Stimulated activated CD4-positive, alpha-beta T cell treated with anti-CD3 and anti-CD28 coated beads, Interleukin-2, amount 100 ng/mL, for 48 hours (primary cell): ENCODE measurements at regions not wholly inside any gene's neighbourhood (a gene's known extent, or its start where the extent isn't known, plus 50 kb on each side); places are given as distances from the start of the nearest gene placed in this dataset.

Source experiments
- DNase-seq, 2 donors: peaks; one replicate each; pipeline ENCODE4 v3.0.0-alpha.2; 2020

DNA sequence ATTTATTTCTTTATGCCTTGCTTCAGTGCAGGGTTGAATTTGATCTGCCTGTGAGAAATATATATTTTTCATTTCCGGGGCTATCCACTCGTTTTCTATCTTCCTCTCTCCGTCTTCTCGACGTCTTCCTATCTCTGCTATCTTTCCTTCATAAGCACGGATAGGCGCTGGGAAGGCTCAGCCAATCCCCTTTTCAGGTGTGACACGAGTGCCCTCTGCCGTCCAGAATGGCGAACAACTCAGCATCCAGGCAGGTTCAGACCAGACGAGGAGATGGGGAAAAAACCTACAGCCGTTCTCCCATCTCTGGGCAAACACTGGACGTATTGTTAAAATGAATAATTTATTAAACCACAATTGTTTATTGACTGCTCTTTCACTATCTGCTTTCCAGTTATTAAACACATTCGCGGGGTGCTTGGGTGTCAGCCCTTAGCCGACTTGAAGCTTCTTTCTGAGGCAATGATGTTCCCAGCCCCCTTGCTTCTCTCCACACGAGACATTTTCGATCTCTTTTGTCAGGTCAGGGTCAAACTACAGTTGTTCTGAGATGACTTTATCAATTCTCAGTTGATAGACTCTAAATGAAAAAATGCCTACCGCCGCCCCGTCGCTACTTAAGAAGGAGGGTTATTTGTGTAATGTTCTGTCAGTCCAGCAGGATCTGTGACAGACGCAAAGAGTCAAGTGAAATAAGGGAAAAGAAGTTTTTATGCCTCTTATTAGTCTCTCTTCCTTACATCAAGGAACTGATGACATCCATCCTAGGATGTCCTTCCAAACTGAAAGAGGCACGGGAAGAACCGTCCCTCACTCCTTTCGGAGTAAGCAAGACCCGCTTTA lies 96.3 kb upstream of the NOCT start:
- DNase-seq: peak in 1 of 2 donors; percentile 61

- DNase-seq: no peak
These were observed 97.3 kb upstream of the NOCT start for GRCh38 chr4:138918169-138918869.

- no peak for DNase-seq
These were observed 98.8 kb upstream of the NOCT start for GRCh38 chr4:138916763-138917162.

- no peak for DNase-seq
These were observed 99.8 kb upstream of the NOCT start for GRCh38 chr4:138915756-138916155.

DNA sequence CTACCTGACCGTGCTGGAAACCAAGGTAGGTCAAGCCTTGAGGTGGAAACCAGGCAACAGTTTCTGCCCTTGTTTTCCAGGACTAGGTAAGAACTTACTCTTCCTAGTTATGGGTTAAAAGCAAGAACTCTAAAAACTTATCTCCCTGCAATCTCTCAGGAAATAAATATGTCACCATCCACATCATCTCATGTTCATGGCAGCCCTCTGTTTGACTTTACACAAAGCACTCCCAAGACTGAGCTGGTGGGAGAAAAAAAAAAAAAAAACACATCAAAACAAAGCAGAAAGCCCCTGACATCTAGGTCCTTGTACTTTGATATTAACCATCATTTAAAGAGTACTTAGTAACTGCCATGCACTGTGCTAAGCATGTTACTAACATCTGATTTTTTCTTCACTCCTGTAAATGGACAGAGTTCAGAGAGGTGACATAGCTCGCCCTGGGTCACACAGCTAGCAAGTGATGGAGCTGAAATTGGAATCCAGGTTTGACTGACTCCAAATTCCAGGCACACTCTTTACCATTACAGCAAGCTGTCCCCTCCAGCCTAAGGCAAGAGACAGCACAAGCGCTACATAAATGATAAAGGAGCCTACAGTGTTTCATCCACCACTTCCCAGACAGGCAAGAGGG lies 102.8 kb upstream of the NOCT start:
- DNase-seq: no peak

DNA sequence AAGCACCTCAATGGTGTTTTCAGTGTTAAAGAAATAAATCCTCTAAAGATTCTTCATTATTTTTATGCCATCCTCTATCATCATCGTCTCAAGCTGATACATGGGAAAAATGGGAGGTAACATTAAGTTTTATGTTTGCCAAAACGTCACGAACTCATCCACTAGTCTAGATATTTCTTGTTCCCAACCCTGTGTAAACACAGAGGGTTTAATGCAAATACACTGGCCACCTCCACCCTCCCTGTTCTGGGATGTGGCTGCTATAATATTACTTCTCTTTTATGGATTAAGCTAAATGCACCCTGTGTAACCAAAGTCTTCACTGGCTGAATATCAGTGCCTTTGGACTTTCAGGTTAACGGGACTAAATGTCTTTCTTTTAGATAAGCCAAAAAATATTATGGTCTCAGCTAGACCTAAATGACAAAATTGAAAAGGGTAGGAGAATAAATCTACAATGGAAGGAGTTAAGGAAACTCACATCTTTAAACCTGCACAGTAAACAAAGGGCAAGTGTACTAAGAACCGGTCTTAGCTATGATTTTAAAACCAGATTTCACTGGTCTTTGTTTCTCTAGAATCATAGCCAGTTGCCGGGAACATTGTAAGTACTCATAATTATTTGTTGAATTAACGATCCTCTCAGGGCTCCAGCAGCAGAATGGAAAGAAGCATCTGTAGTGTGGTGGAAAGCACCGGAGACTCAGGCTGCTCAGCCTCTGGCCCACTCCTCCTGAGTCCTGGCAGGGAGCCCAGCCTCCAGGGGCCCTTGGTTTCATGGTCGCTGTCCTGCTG lies 103.5 kb upstream of the NOCT start:
- no peak for DNase-seq

DNA sequence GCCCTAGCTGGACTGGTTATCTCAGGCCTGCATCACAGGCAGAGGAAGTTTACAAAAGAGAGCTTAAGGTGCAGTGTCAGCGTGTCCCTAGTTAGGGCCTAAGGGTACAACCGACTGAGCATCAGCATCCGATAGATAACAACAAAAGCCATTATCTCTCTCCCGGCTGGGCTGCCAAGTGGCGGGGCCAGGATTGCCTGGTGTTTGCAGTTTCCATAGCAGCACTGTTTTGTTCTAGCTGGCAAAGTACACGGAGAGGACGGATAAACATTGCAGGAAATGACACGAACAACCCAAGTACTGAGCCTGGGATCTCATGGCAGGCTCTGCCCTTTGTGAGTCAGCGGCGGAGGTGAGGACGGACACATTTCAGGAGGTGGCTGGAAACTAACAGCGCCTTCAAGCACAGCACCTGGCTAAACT lies 104.7 kb upstream of the NOCT start:
- DNase-seq: no peak

DNA sequence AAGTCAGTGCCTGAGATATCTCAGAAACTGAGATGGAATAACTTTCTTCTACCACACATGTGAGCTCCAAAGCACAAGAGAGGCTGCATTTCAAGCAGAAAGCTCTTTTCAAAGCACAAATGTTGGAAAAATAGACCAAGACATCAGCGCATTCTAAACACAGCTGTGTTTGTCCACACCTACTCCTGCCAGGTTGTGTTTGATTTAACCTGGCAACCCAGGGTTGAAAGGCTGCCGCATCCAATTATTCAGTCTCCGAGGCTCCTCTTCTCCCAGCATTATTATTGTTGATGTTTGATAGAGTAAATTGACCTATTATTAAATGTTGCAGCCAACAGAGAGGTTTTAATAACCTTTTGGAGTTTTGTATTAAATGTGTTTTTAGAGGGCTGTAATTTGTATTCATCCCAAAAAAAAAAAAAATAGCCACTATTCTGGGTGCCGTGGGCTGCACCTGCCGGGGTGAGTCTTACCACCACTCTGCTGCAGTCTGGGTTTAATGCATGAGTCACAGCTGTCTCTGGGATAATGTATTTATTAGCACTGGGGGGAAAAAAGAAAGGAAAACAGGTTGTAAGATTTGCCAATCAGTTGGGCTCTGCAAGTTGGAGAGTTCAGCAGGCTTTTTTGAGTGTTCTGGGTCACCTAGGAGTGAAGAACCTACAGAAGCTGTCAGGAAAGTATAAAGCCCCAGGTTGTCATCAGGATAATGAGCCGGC lies 105.2 kb upstream of the NOCT start:
- no peak for DNase-seq

DNA sequence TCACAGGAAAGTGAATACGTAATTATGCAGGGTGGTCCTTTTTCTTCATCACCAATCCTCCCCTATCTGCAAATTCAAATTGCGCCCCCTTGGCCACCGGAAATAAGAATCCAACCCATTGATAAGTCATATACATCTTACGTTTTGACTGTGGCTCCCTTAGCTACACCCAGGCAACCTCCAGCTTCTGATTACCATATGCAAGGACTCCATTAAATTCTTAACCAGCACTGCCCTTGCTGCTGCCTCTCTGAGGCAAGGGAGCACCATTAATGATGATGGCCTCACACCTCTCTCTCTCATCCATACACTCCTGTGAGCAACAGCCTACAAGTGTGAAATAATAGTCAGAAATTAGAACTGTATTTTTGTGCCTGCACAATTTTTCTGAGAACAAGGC lies 106.0 kb upstream of the NOCT start:
- DNase-seq: no peak

DNA sequence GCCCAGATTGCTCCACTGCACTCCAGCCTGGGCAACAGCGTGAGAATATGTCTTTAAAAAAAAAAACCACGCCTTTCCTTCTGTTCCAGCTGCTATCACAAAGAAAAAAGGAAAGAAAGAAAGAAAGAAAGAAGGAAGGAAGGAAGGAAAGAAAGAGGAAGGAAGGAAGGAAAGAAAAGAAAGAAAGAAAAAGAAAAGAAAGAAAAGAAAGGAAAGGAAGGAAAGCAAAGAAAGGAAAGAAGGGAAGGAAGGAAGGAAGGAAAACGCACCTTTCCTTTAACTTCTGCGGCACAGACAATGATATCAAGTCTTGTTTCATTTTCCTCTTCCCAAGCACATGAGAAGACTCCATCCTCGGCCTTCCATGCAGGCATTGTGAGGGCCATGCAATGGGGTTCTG lies 107.4 kb upstream of the NOCT start:
- no peak for DNase-seq

GRCh38 chr4:138907174-138907573 lies 108.4 kb upstream of the NOCT start:
- no peak for DNase-seq

DNA sequence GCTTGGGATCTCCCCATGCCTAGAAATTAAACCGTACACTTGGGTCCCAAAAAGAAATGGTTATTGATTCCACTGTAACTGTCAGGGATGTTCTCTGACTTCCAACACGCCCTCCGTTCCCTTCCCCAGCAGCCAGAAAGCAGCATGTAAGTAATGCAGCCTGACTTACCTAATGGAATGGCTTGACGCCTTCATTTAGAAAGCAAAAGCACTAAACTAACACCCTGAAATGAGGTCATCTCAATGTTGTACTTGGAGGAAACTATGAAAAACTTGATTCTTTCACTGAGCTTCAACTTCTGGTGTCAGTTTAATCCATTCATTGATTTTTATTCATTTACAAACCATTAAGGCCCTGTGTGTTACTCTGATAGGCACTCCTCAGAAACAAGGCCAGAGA lies 110.8 kb upstream of the NOCT start:
- DNase-seq: no peak

GRCh38 chr4:138903185-138903584 lies 112.4 kb upstream of the NOCT start:
- no peak for DNase-seq

GRCh38 chr4:138902705-138903104 lies 112.9 kb upstream of the NOCT start:
- DNase-seq: no peak

- no peak for DNase-seq
These were observed 114.4 kb upstream of the NOCT start for GRCh38 chr4:138901177-138901576.

GRCh38 chr4:138899999-138900398 lies 115.6 kb upstream of the NOCT start:
- DNase-seq: no peak

DNA sequence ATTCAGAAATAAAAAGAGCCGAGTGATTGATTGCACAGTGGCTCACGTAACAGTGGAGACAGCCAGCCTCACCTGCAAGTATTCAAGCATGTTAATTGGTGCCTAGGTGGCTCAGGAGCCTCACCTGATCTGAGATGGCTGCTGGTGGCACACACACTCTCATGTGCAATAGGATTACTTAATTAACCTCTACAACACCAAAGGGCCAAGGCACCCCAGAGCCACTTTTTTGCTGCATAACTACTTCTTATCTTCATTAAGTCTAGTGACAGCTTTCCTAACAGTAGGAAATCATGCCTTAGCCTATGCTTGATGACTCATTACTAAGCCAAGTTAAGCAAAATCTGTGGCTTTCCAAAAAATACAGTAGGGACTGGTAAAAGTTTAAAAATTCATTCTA lies 117.3 kb upstream of the NOCT start:
- no peak for DNase-seq

GRCh38 chr4:138897811-138898226 lies 117.8 kb upstream of the NOCT start:
- DNase-seq: no peak

DNA sequence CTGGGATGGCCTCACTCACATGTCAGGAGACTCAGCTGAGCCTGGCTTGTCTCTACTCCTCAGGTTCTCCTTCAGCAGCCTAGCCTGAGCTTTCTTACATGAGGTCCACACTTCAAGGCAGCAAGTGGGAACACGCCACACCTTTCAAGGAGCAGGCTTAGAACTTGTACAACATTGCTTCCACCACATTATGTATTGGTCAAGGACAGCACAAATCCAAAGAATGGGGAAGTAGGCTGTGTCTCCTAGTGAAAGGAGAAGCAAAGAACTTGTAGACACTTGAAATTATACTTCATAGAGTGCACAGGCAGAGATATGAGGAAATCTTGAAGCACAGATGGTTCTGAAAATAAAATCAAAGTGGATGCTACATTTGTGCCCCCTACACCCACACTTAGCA lies 120.9 kb upstream of the NOCT start:
- no peak for DNase-seq

GRCh38 chr4:138894011-138894410 lies 121.6 kb upstream of the NOCT start:
- no peak for DNase-seq

- DNase-seq: peak in 1 of 2 donors; percentile 1
These were observed 122.8 kb upstream of the NOCT start for GRCh38 chr4:138892483-138893407.
